Hepatocyte (in vitro differentiated cells): ENCODE measurements at regions not wholly inside any gene's neighbourhood (a gene's known extent, or its start where the extent isn't known, plus 50 kb on each side); places are given as distances from the start of the nearest gene placed in this dataset.

Experiments used
- CTCF ChIP-seq: fragments of 200-600 bp; sonication (generic); IDR thresholded peaks from 2 replicates; pipeline ENCODE4 v1.5.1; 2016; ENCODE audit warnings: antibody characterized with exemption, mild to moderate bottlenecking; ENCODE audit not compliant: poor library complexity
- EZH2 ChIP-seq: fragments of 200-600 bp; sonication (generic); IDR thresholded peaks from 2 replicates; pipeline ENCODE4 v1.6.1; 2016; ENCODE audit warnings: antibody characterized with exemption, mild to moderate bottlenecking, borderline replicate concordance

DNA sequence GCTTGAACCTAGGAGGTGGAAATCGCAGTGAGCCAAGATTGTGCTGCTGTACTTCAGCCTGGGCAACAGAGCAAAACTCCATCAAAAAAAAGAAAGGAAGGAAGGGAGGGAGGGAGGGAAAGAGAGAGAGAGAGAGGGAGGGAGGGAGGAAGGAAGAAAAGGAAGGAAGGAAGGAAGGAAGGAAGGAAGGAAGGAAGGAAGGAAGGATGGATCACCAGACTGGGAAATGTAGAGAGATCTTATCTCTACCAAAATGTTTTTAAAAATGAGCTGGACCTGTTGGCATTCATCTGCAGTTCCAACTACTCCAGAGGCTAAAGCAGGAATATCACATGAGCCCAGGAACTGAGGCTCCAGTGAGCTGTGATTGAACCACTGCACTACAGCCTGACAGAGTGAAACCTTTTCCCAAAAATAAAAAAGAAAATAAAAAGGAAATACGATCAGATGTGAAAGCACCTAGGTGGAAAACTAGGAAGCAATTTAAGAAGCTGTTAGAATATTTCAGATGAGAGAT lies 239.4 kb downstream of the CDH7 start:
- TF ChIP-seq EZH2 (no peak), CTCF (no peak)
